ENCODE measurements at regions not wholly inside any gene's neighbourhood (a gene's known extent, or its start where the extent isn't known, plus 50 kb on each side); places are given as distances from the start of the nearest gene placed in this dataset.

DNA sequence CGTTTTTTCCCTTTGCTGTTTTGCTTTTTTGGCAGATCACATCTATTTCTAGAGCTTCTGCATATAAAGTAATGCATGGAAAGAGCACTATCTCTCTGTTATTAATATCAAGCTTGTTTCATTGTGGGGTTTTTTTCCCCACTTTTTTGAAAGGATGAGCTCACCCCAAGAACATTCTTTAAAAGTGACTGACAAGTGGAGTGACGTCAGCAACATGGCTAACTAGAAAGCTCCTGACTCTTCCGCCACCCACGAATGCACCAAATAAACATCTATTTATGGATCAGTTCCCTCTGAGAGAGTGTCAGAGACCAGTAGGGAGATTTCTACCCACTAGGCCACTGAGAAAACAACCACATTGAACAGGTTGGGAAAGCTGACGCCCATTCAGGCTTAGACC lies 445.4 kb downstream of the GALC start:
- TF ChIP-seq EZH2 (IDR thresholded peaks at IDR 0.05; ENCODE audit: borderline replicate concordance, low read depth, low read length, severe bottlenecking), result no peak
- TF ChIP-seq, protein P1, sequence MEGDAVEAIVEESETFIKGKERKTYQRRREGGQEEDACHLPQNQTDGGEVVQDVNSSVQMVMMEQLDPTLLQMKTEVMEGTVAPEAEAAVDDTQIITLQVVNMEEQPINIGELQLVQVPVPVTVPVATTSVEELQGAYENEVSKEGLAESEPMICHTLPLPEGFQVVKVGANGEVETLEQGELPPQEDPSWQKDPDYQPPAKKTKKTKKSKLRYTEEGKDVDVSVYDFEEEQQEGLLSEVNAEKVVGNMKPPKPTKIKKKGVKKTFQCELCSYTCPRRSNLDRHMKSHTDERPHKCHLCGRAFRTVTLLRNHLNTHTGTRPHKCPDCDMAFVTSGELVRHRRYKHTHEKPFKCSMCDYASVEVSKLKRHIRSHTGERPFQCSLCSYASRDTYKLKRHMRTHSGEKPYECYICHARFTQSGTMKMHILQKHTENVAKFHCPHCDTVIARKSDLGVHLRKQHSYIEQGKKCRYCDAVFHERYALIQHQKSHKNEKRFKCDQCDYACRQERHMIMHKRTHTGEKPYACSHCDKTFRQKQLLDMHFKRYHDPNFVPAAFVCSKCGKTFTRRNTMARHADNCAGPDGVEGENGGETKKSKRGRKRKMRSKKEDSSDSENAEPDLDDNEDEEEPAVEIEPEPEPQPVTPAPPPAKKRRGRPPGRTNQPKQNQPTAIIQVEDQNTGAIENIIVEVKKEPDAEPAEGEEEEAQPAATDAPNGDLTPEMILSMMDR (IDR thresholded peaks at IDR 0.05; ENCODE audit: borderline replicate concordance, extremely low read depth, low read length, poor library complexity, severe bottlenecking), result no peak
- Histone ChIP-seq H3K4me2 (ENCODE audit: insufficient read depth, low read length) (no peak overlapping the region), H3K36me3 (ENCODE audit: insufficient read depth, low read length) (no peaks in the 10 kb centered on the region), H3K4me3 (ENCODE audit: low read depth in 1 of 2, low read length in 2 of 2) (no peak overlapping the region), H3K9me3 (ENCODE audit: insufficient read depth, low read length, severe bottlenecking) (no peaks in the 10 kb centered on the region), H3K4me1 (ENCODE audit: insufficient read depth, low read length) (no peaks in the 10 kb centered on the region), H4K20me1 (ENCODE audit: insufficient read depth, low read length) (no peaks in the 10 kb centered on the region), H3K27ac (ENCODE audit: low read length) (no peak overlapping the region), H2AFZ (ENCODE audit: low read depth, low read length) (no peak overlapping the region), H3K27me3 (ENCODE audit: insufficient read depth, low read length, poor library complexity) (no peaks in the 10 kb centered on the region), H3K79me2 (ENCODE audit: insufficient read depth, low read length) (no peaks in the 10 kb centered on the region), H3K9ac (ENCODE audit: low read depth, low read length) (no peak overlapping the region)
- no peak for ATAC-seq (ENCODE audit: insufficient read depth, low read depth)
- DNase-seq, result no peak

DNA sequence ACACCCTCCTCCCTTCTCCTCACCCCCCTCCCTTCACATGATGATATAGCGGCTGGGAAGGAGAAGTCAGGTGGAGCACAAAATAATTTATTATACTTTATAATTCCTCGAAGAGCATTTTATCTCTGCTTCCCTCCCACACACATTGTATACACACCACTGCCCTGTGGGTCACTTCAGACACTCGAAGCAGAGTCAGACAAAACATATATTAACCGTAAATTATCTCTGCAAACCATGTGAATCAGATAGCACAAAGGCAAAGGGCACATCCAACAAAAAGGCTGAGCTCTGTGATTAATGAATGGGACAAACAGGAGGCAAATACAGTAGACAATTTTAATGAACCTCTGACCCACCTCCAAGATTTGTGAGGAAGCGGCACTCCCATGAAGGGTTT lies 450.7 kb downstream of the GALC start:
- H4K20me1 ChIP-seq (ENCODE audit: insufficient read depth, low read length), result no peaks in the 10 kb centered on the region
- DNase-seq, result no peak
- H3K4me1 ChIP-seq (ENCODE audit: insufficient read depth, low read length), result no peaks in the 10 kb centered on the region
- no peaks in the 10 kb centered on the region for H3K27me3 ChIP-seq (ENCODE audit: insufficient read depth, low read length, poor library complexity)
- no peak overlapping the region for H3K27ac ChIP-seq (ENCODE audit: low read length)
- H3K36me3 ChIP-seq (ENCODE audit: insufficient read depth, low read length), result no peaks in the 10 kb centered on the region
- ATAC-seq (ENCODE audit: insufficient read depth, low read depth), result no peak
- no peak overlapping the region for H3K9ac ChIP-seq (ENCODE audit: low read depth, low read length)
- H3K4me3 ChIP-seq (ENCODE audit: low read depth in 1 of 2, low read length in 2 of 2), result no peak overlapping the region
- H3K4me2 ChIP-seq (ENCODE audit: insufficient read depth, low read length), result no peak overlapping the region
- H3K79me2 ChIP-seq (ENCODE audit: insufficient read depth, low read length), result no peaks in the 10 kb centered on the region
- H2AFZ ChIP-seq (ENCODE audit: low read depth, low read length), result no peak overlapping the region
- TF ChIP-seq, protein P1 (IDR thresholded peaks at IDR 0.05; ENCODE audit: borderline replicate concordance, extremely low read depth, low read length, poor library complexity, severe bottlenecking), result no peak
- TF ChIP-seq EZH2 (IDR thresholded peaks at IDR 0.05; ENCODE audit: borderline replicate concordance, low read depth, low read length, severe bottlenecking), result no peak
- H3K9me3 ChIP-seq (ENCODE audit: insufficient read depth, low read length, severe bottlenecking), result no peaks in the 10 kb centered on the region

DNA sequence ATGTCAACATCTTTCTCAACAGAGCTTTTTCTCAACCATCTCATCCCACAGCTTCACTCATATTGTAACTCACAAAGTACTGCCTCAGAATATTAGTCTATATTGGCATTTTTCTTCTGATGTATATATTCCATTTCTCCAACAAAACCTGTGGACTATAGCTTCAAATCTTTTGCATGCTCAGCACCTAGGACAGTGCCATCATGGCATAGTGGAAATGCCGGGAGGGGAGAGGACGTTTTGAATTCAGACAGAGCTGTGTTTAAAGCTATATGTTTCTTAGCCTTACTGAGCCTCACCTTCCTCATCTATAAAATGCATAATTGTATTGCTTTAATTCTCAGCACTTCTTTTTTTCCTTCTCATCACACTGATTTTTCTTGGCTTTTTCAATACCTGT lies 452.6 kb downstream of the GALC start:
- TF ChIP-seq, protein P1 (IDR thresholded peaks at IDR 0.05; ENCODE audit: borderline replicate concordance, extremely low read depth, low read length, poor library complexity, severe bottlenecking), result no peak
- TF ChIP-seq EZH2 (IDR thresholded peaks at IDR 0.05; ENCODE audit: borderline replicate concordance, low read depth, low read length, severe bottlenecking), result no peak
- Histone ChIP-seq H3K27ac (ENCODE audit: low read length) (no peak overlapping the region), H3K27me3 (ENCODE audit: insufficient read depth, low read length, poor library complexity) (no peaks in the 10 kb centered on the region)

DNA sequence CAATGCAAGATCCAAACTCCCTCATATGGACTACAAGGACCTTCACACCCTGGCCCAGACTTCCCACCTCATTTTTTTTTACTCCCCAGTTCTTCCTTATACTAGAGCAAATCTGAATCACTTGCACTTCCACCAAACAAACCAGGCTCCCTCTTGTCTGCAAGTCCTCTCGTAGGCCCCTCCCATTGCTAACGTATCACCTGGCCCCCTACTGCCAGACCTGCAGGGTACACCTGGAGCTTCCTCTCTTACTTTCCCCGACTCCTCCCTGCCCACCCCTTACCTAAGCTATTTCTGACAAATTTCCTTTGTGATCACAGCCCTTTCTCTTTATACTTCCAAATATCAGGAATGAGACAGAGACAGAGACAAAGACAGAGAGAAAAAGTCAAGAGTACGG lies 463.9 kb downstream of the GALC start:
- Histone ChIP-seq H3K27ac (ENCODE audit: low read length) (no peak overlapping the region), H3K9me3 (ENCODE audit: insufficient read depth, low read length, severe bottlenecking) (no peaks in the 10 kb centered on the region), H3K4me1 (ENCODE audit: insufficient read depth, low read length) (no peaks in the 10 kb centered on the region), H3K27me3 (ENCODE audit: insufficient read depth, low read length, poor library complexity) (no peaks in the 10 kb centered on the region), H3K79me2 (ENCODE audit: insufficient read depth, low read length) (no peaks in the 10 kb centered on the region), H3K36me3 (ENCODE audit: insufficient read depth, low read length) (no peaks in the 10 kb centered on the region), H4K20me1 (ENCODE audit: insufficient read depth, low read length) (no peaks in the 10 kb centered on the region), H3K4me2 (ENCODE audit: insufficient read depth, low read length) (no peak overlapping the region), H3K4me3 (ENCODE audit: low read depth in 1 of 2, low read length in 2 of 2) (no peak overlapping the region), H3K9ac (ENCODE audit: low read depth, low read length) (no peak overlapping the region), H2AFZ (ENCODE audit: low read depth, low read length) (no peak overlapping the region)
- TF ChIP-seq, protein P1 (IDR thresholded peaks at IDR 0.05; ENCODE audit: borderline replicate concordance, extremely low read depth, low read length, poor library complexity, severe bottlenecking), result no peak
- TF ChIP-seq EZH2 (IDR thresholded peaks at IDR 0.05; ENCODE audit: borderline replicate concordance, low read depth, low read length, severe bottlenecking), result no peak
- DNase-seq (no peak), ATAC-seq (ENCODE audit: insufficient read depth, low read depth) (no peak)

More for the DNA sequence above, 452.6 kb downstream of the GALC start:
- Histone ChIP-seq H2AFZ (ENCODE audit: low read depth, low read length) (no peak overlapping the region), H3K36me3 (ENCODE audit: insufficient read depth, low read length) (no peaks in the 10 kb centered on the region), H4K20me1 (ENCODE audit: insufficient read depth, low read length) (no peaks in the 10 kb centered on the region), H3K4me3 (ENCODE audit: low read depth in 1 of 2, low read length in 2 of 2) (no peak overlapping the region), H3K4me2 (ENCODE audit: insufficient read depth, low read length) (no peak overlapping the region), H3K79me2 (ENCODE audit: insufficient read depth, low read length) (no peaks in the 10 kb centered on the region), H3K9me3 (ENCODE audit: insufficient read depth, low read length, severe bottlenecking) (no peaks in the 10 kb centered on the region), H3K4me1 (ENCODE audit: insufficient read depth, low read length) (no peaks in the 10 kb centered on the region), H3K9ac (ENCODE audit: low read depth, low read length) (no peak overlapping the region)
- ATAC-seq (ENCODE audit: insufficient read depth, low read depth) (no peak), DNase-seq (no peak)
